Mesendoderm (in vitro differentiated cells): ENCODE measurements at regions not wholly inside any gene's neighbourhood (a gene's known extent, or its start where the extent isn't known, plus 50 kb on each side); places are given as distances from the start of the nearest gene placed in this dataset.

ENCODE experiments used
- DNase-seq: peaks from one replicate; pipeline ENCODE4 v3.0.0; 2013
- H2AK5ac ChIP-seq: 2 replicates; pipeline ENCODE4 v1.6.1; 2013; ENCODE audit warnings: low read length, inconsistent platforms
- H2BK120ac ChIP-seq: 2 replicates; pipeline ENCODE4 v1.6.1; 2013; ENCODE audit warnings: low read depth, mild to moderate bottlenecking, low read length, moderate library complexity, mixed read lengths
- H2BK15ac ChIP-seq: replicated peaks from 2 replicates; pipeline ENCODE4 v1.6.1; 2013; ENCODE audit warnings: low read depth, mild to moderate bottlenecking, moderate library complexity
- H2BK5ac ChIP-seq: 2 replicates; pipeline ENCODE4 v1.6.1; 2013; ENCODE audit warnings: low read length, inconsistent platforms
- H3K18ac ChIP-seq: 2 replicates; pipeline ENCODE4 v1.6.1; 2013; ENCODE audit warnings: mild to moderate bottlenecking, low read length, mixed read lengths
- H3K23ac ChIP-seq: one replicate; pipeline ENCODE4 v1.6.1; 2013; ENCODE audit warnings: low read length
- H3K27ac ChIP-seq: 2 replicates; pipeline ENCODE4 v1.5.1; 2013; ENCODE audit warnings: low read depth, mild to moderate bottlenecking, inconsistent platforms, low read length, moderate library complexity
- H3K27me3 ChIP-seq: 2 replicates; pipeline ENCODE4 v1.6.1; 2013; ENCODE audit warnings: low read length, control low read depth, mild to moderate bottlenecking, inconsistent platforms; ENCODE audit not compliant: insufficient read depth, poor library complexity
- H3K36me3 ChIP-seq: 2 replicates; pipeline ENCODE4 v1.6.1; 2013; ENCODE audit warnings: low read length, inconsistent platforms; ENCODE audit not compliant: control insufficient read depth, insufficient read depth
- H3K4ac ChIP-seq: one replicate; pipeline ENCODE4 v1.6.1; 2013; ENCODE audit warnings: low read depth, mild to moderate bottlenecking, low read length, moderate library complexity
- H3K4me1 ChIP-seq: 2 replicates; pipeline ENCODE4 v1.6.1; 2013; ENCODE audit warnings: low read depth, low read length, inconsistent platforms; ENCODE audit not compliant: control insufficient read depth
- H3K4me2 ChIP-seq: 2 replicates; pipeline ENCODE4 v1.6.1; 2013; ENCODE audit warnings: low read length
- H3K4me3 ChIP-seq: 2 replicates; pipeline ENCODE4 v1.5.1; 2013; ENCODE audit warnings: mild to moderate bottlenecking, low read length
- H3K56ac ChIP-seq: one replicate; pipeline ENCODE4 v1.6.1; 2013; ENCODE audit warnings: low read length
- H3K79me1 ChIP-seq: 2 replicates; pipeline ENCODE4 v1.6.1; 2013; ENCODE audit warnings: low read length, inconsistent platforms
- H3K79me2 ChIP-seq: 2 replicates; pipeline ENCODE4 v1.6.1; 2013; ENCODE audit warnings: mild to moderate bottlenecking, low read length; ENCODE audit not compliant: control insufficient read depth, insufficient read depth
- H3K9ac ChIP-seq: 2 replicates; pipeline ENCODE4 v1.6.1; 2013; ENCODE audit warnings: low read length, inconsistent platforms
- H4K5ac ChIP-seq: one replicate; pipeline ENCODE4 v1.6.1; 2013; ENCODE audit warnings: low read length
- H4K8ac ChIP-seq: one replicate; pipeline ENCODE4 v1.6.1; 2013; ENCODE audit warnings: low read depth, mild to moderate bottlenecking, control low read depth, low read length, moderate library complexity
- WGBS: extraction: QIAGEN DNeasy Blood & Tissue Kit; methylation state at CpG from one replicate; pipeline ENCODE4 v1.1.7; 2013; ENCODE audit warnings: low lambda C conversion rate, missing lambda C conversion rate; ENCODE audit not compliant: insufficient coverage; ENCODE audit errors: extremely low coverage; 5-methylcytosine and 5-hydroxymethylcytosine counted together

- H3K56ac ChIP-seq = no peak overlapping the region
- H2BK5ac ChIP-seq = no peak overlapping the region
- no peak overlapping the region for H3K23ac ChIP-seq
- H3K79me2 ChIP-seq = no peaks in the 10 kb centered on the region
- no peak overlapping the region for H2BK120ac ChIP-seq
- no peaks in the 10 kb centered on the region for H3K79me1 ChIP-seq
- no peak overlapping the region for H3K4me2 ChIP-seq
- H3K18ac ChIP-seq = no peak overlapping the region
- no peak overlapping the region for H2BK15ac ChIP-seq
- H3K27ac ChIP-seq = no peak overlapping the region
- H3K27me3 ChIP-seq = no peaks in the 10 kb centered on the region
- no peak overlapping the region for H2AK5ac ChIP-seq
- H3K9ac ChIP-seq = no peak overlapping the region
- no peak overlapping the region for H3K4me3 ChIP-seq
- DNase-seq = no peak
- no peak overlapping the region for H4K8ac ChIP-seq
- H3K4me1 ChIP-seq = no peaks in the 10 kb centered on the region
- H3K36me3 ChIP-seq = no peaks in the 10 kb centered on the region
- no CpG with 5 or more reads among the region's 2 CpGs for WGBS
- no peak overlapping the region for H3K4ac ChIP-seq
- no peak overlapping the region for H4K5ac ChIP-seq
Measured at GRCh38 chr3:70776081-70776480, 463.6 kb upstream of the MDFIC2 start.

GRCh38 chr3:70775257-70775656 lies 462.8 kb upstream of the MDFIC2 start:
- no peak overlapping the region for H3K4ac ChIP-seq

GRCh38 chr3:70774641-70775040 lies 462.2 kb upstream of the MDFIC2 start:
- Histone ChIP-seq H3K27ac (no peak overlapping the region), H3K9ac (no peak overlapping the region), H3K4me1 (no peaks in the 10 kb centered on the region), H3K4me3 (no peak overlapping the region), H3K79me2 (no peaks in the 10 kb centered on the region), H3K36me3 (no peaks in the 10 kb centered on the region), H2AK5ac (no peak overlapping the region), H3K23ac (no peak overlapping the region), H3K18ac (no peak overlapping the region), H4K8ac (no peak overlapping the region), H3K4ac (no peak overlapping the region), H2BK120ac (no peak overlapping the region), H3K56ac (no peak overlapping the region), H2BK15ac (no peak overlapping the region), H4K5ac (no peak overlapping the region), H3K27me3 (no peaks in the 10 kb centered on the region), H2BK5ac (no peak overlapping the region), H3K4me2 (no peak overlapping the region), H3K79me1 (no peaks in the 10 kb centered on the region)
- no CpG with 5 or more reads among the region's 1 CpG for WGBS
- no peak for DNase-seq

More at GRCh38 chr3:70775257-70775656, 462.8 kb upstream of the MDFIC2 start:
- DNase-seq = no peak
- no peak overlapping the region for H3K9ac ChIP-seq
- no peak overlapping the region for H2AK5ac ChIP-seq
- H2BK5ac ChIP-seq = no peak overlapping the region
- H3K18ac ChIP-seq = no peak overlapping the region
- no peak overlapping the region for H2BK120ac ChIP-seq
- H3K4me1 ChIP-seq = no peaks in the 10 kb centered on the region
- H3K56ac ChIP-seq = no peak overlapping the region
- no peak overlapping the region for H3K23ac ChIP-seq
- no peaks in the 10 kb centered on the region for H3K27me3 ChIP-seq
- no peak overlapping the region for H4K5ac ChIP-seq
- no peak overlapping the region for H2BK15ac ChIP-seq
- H3K4me2 ChIP-seq = no peak overlapping the region
- no peaks in the 10 kb centered on the region for H3K79me1 ChIP-seq
- no peak overlapping the region for H4K8ac ChIP-seq
- H3K27ac ChIP-seq = no peak overlapping the region
- H3K4me3 ChIP-seq = no peak overlapping the region
- H3K36me3 ChIP-seq = no peaks in the 10 kb centered on the region
- WGBS = no CpG with 5 or more reads among the region's 4 CpGs
- H3K79me2 ChIP-seq = no peaks in the 10 kb centered on the region

DNA sequence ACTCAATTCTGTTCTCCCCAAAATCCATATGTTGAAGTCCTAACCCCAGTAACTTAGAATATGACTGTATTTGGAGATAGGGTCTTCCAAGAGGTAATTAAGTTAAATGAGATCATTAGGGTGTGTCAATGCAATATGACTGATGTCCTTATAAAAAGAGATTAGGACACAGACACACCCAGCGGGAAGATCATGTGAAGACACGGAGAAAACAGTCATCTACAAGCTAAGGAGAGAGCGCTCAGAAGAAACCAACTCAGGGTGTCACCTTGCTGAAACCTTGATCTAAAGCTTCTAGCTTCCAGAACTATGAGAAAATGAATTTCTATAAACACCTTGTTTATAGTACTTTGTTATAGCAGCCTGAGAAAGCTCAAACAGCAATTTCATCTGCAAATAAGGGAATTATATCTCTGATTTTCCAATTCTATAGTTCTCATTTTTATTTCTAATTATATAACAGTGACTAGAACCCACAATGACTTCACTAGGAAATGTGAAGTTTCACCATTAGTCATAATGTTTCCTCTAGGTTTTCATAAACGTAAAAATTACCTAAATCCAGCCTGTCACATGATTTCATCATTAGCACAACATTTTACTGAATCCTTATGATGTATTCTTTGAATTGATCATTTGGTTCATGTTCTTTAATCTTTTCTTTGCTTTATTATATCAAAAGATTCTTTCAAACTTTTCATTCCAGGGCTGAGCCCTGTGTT lies 459.1 kb upstream of the MDFIC2 start:
- Histone ChIP-seq H4K8ac (no peak overlapping the region), H3K23ac (no peak overlapping the region), H3K27ac (no peak overlapping the region), H3K9ac (no peak overlapping the region), H3K18ac (no peak overlapping the region), H2BK15ac (no peak overlapping the region), H3K4ac (no peak overlapping the region), H2BK120ac (no peak overlapping the region), H3K4me3 (no peak overlapping the region), H3K4me1 (no peaks in the 10 kb centered on the region), H3K4me2 (no peak overlapping the region), H3K56ac (no peak overlapping the region), H3K36me3 (no peaks in the 10 kb centered on the region), H4K5ac (no peak overlapping the region), H2AK5ac (no peak overlapping the region), H2BK5ac (no peak overlapping the region), H3K79me1 (no peaks in the 10 kb centered on the region), H3K27me3 (no peaks in the 10 kb centered on the region), H3K79me2 (no peaks in the 10 kb centered on the region)
- WGBS = no CpG with 5 or more reads among the region's 4 CpGs
- DNase-seq = no peak

GRCh38 chr3:70770650-70771049 lies 458.2 kb upstream of the MDFIC2 start:
- Histone ChIP-seq H3K79me2 (no peaks in the 10 kb centered on the region), H3K4me2 (no peak overlapping the region), H2BK15ac (no peak overlapping the region), H3K9ac (no peak overlapping the region), H3K56ac (no peak overlapping the region), H3K4me1 (no peaks in the 10 kb centered on the region), H2AK5ac (no peak overlapping the region), H2BK5ac (no peak overlapping the region), H4K5ac (no peak overlapping the region), H4K8ac (no peak overlapping the region), H3K4me3 (no peak overlapping the region), H3K4ac (no peak overlapping the region), H3K27ac (no peak overlapping the region), H3K23ac (no peak overlapping the region), H3K18ac (no peak overlapping the region), H3K27me3 (no peaks in the 10 kb centered on the region), H3K79me1 (no peaks in the 10 kb centered on the region), H2BK120ac (no peak overlapping the region), H3K36me3 (no peaks in the 10 kb centered on the region)
- WGBS = no CpG with 5 or more reads among the region's 1 CpG
- peak; percentile 1 for DNase-seq

DNA sequence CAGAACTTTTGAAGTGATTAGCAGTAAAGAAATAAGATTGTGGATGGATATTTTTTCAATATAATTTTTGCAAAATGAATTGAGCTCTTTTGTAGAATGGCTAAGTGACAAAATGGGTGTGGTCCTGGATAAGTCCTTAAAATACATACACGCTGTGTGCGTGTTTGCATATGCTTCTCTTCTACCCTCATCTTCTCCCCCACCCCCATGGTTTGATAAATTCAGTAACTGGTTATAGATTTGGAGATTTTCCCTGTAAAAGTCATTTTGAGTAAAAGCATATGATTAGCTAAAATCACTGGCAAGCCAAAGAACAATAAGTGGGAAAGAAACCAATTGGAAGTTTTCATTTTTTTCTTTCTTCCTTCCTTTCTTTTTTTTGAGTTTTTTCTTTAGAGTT lies 453.9 kb upstream of the MDFIC2 start:
- H3K9ac ChIP-seq = no peak overlapping the region
- H3K4me3 ChIP-seq = no peak overlapping the region
- H3K36me3 ChIP-seq = no peaks in the 10 kb centered on the region
- no peaks in the 10 kb centered on the region for H3K79me2 ChIP-seq
- no peak overlapping the region for H3K23ac ChIP-seq
- H4K5ac ChIP-seq = no peak overlapping the region
- H3K4me1 ChIP-seq = no peaks in the 10 kb centered on the region
- no peak overlapping the region for H3K4ac ChIP-seq
- DNase-seq = no peak
- no peak overlapping the region for H2AK5ac ChIP-seq
- H3K18ac ChIP-seq = no peak overlapping the region
- no peak overlapping the region for H3K27ac ChIP-seq
- H3K56ac ChIP-seq = no peak overlapping the region
- H2BK5ac ChIP-seq = no peak overlapping the region
- H2BK120ac ChIP-seq = no peak overlapping the region
- no peaks in the 10 kb centered on the region for H3K27me3 ChIP-seq
- no peak overlapping the region for H4K8ac ChIP-seq
- H3K4me2 ChIP-seq = no peak overlapping the region
- H3K79me1 ChIP-seq = no peaks in the 10 kb centered on the region
- H2BK15ac ChIP-seq = no peak overlapping the region
- no CpG with 5 or more reads among the region's 2 CpGs for WGBS
